DMS114 treated with DMSO at 0.1 percent for 48 hours (cell line): ENCODE measurements at regions not wholly inside any gene's neighbourhood (a gene's known extent, or its start where the extent isn't known, plus 50 kb on each side); places are given as distances from the start of the nearest gene placed in this dataset.

Source experiments
- DNase-seq: peaks from one replicate; lab custom pipeline; 2025; ENCODE audit not compliant: unreplicated experiment; lab: John Stamatoyannopoulos, UW

GRCh38 chr4:64598066-64598465, 188.8 kb upstream of the TECRL start:
- no peak for DNase-seq

- no peak for DNase-seq
Observed at GRCh38 chr4:64594723-64595122, 185.5 kb upstream of the TECRL start.

- no peak for DNase-seq
Observed at GRCh38 chr4:64588507-64588906, 179.3 kb upstream of the TECRL start.

GRCh38 chr4:64584981-64585557, 175.8 kb upstream of the TECRL start:
- DNase-seq: peak; percentile 23

- no peak for DNase-seq
Observed at GRCh38 chr4:64584125-64584524, 174.9 kb upstream of the TECRL start.

- no peak for DNase-seq
Observed at GRCh38 chr4:64582492-64582891, 173.2 kb upstream of the TECRL start.

- no peak for DNase-seq
Observed at GRCh38 chr4:64581422-64581821, 172.2 kb upstream of the TECRL start.

- no peak for DNase-seq
Observed at GRCh38 chr4:64564126-64564525, 154.9 kb upstream of the TECRL start.

- DNase-seq: no peak
Observed at GRCh38 chr4:64559571-64559970, 150.3 kb upstream of the TECRL start.

- DNase-seq: no peak
Observed at GRCh38 chr4:64551125-64551524, 141.9 kb upstream of the TECRL start.

- DNase-seq: no peak
Observed at GRCh38 chr4:64545593-64545992, 136.3 kb upstream of the TECRL start.

GRCh38 chr4:64539234-64539849, 130.1 kb upstream of the TECRL start:
- peak; percentile 47 for DNase-seq

- DNase-seq: no peak
Observed at GRCh38 chr4:64538219-64538618, 129.0 kb upstream of the TECRL start.

GRCh38 chr4:64533637-64534036, 124.4 kb upstream of the TECRL start:
- DNase-seq: no peak

GRCh38 chr4:64533159-64533558, 123.9 kb upstream of the TECRL start:
- DNase-seq: no peak

- no peak for DNase-seq
Observed at GRCh38 chr4:64520421-64520820, 111.2 kb upstream of the TECRL start.

GRCh38 chr4:64518600-64518999, 109.3 kb upstream of the TECRL start:
- DNase-seq: no peak

GRCh38 chr4:64516176-64516575, 106.9 kb upstream of the TECRL start:
- no peak for DNase-seq

- DNase-seq: no peak
Observed at GRCh38 chr4:64508089-64508488, 98.8 kb upstream of the TECRL start.

GRCh38 chr4:64503945-64504675, 94.9 kb upstream of the TECRL start:
- DNase-seq: no peak

- no peak for DNase-seq
Observed at GRCh38 chr4:64503416-64503815, 94.2 kb upstream of the TECRL start.

- no peak for DNase-seq
Observed at GRCh38 chr4:64497491-64497890, 88.2 kb upstream of the TECRL start.
